Amniotic stem cell (primary cell): ENCODE measurements at regions not wholly inside any gene's neighbourhood (a gene's known extent, or its start where the extent isn't known, plus 50 kb on each side); places are given as distances from the start of the nearest gene placed in this dataset.
"Not testable (repeated sequence)": the region's sequence is repeated elsewhere in the genome, so short reads cannot be mapped to it uniquely, and the experiment has no call there.

Experiments
- DNase-seq: peaks from one replicate; lab custom pipeline; 2025; lab: John Stamatoyannopoulos, UW

DNA sequence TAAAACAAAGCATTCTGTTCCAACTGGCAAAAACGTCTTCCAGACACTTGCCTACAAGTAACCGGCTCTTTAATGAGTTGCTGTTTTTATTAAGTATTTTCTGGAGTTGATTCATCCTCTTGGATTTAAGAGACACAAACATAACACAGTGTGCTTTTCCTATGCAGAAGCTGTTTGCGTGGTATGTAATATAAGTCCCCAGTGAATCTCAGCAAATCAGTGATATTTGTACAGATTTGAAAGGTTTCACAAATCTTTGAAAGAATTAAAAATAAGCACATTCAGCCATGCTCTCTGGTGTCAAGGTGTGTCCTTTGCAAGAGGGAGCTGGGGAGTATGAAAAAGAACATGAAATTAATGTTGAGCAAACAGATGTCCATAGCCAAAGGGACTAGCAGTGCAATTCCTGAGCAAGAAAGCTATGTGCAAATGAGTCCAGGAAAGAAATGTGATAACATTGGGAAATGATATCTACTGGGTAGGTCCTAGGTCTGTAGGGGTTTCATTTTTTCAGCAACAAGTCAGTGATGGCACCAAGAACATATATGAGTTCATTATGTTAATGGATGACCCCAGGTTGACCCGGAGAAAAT is 170.1 kb upstream of the PHACTR1 start:
- DNase-seq: no peak

DNA sequence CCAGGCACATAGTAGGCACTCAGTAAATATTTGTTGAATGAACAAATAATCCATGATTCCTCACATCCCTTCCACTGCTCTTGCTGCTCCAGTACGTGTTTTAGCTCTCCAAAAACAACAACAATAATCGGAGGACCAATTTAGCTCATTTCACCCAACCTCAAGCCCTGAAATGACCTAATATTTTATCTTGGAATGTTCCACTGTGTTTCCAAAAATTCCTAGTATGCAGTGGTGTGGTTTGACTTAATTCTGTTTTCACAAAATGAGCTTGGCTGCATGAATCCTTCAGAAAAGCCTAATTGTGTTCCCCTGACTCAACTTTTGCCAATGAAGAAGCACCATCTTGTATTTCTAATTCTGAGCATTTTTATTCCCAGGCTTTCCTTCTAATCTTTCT is 168.0 kb upstream of the PHACTR1 start:
- peak; percentile 15 for DNase-seq

DNA sequence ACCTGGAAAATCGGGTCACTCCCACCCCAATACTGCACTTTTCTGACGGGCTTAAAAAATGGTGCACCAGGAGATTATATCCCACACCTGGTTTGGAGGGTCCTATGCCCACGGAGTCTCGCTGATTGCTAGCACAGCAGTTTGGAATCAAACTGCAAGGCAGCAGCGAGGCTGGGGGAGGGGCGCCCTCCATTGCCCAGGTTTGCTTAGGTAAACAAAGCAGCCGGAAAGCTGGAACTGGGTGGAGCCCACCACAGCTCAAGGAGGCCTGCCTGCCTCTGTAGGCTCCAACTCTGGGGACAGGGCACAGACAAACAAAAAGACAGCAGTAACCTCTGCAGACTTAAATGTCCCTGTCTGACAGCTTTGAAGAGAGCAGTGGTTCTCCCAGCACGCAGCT is 167.1 kb upstream of the PHACTR1 start:
- DNase-seq: not testable (repeated sequence)

DNA sequence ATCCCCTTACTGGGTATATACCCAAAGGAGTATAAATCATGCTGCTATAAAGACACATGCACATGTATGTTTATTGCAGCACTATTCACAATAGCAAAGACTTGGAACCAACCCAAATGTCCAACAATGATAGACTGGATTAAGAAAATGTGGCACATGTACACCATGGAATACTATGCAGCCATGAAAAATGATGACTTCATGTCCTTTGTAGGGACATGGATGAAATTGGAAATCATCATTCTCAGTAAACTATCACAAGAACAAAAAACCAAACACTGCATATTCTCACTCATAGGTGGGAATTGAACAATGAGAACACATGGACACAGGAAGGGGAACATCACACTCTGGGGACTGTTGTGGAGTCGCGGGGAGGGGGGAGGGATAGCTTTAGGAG is 161.7 kb upstream of the PHACTR1 start:
- DNase-seq: not testable (repeated sequence)

DNA sequence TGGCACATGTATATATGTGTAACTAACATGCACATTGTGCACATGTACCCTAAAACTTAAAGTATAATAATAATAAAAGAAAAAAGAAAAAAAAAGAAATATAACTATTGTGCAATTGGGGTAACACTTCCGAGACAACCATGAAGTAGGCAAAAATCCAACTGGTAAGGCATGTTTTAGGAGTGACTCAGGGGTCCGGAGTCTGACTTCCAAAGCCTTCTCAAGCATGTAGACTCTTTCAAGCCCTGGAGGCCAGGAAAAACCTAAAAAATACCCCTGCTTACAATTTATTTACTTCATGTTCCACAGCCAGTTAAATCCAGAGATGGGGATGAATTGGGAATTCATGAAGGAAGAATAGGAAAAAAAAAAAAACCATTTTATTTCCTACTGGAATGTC is 161.3 kb upstream of the PHACTR1 start:
- DNase-seq: no peak

DNA sequence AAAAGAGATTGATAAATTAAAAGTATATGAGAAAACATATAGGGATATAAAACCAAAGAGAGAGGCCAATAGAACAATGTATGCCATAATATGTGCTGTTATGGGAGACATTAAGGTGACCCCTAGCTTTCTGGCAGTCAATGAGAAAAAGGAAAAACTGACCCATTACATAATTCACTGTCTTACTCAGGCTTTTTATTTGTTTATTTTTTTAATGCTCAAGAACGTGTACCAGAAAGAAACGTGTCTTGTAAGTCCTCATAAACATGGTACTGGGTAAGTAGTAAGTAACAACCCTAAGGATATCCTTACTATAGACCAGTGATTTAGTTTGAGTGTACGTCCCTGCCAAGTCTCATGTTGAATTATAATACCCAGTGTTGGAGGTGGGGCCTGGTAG is 160.8 kb upstream of the PHACTR1 start:
- no peak for DNase-seq

DNA sequence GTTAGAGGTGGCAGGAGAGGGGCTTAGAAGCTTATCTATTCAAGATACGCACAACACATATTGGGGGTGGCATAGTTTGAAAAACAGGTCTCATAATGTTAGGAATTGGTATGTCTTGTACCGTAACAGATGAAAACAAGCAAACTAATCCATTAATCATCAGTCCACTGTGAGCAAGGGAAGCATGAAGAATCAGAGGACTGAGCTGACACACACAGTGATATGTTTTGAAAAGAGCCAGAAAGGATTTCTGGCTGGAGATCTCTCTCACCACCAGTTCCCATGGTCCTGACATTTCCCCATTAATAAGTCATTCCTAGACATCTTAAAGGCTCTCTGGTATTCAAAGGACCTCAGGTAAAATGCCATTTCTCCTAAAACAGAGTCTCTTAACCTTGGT is 158.8 kb upstream of the PHACTR1 start:
- DNase-seq: no peak

DNA sequence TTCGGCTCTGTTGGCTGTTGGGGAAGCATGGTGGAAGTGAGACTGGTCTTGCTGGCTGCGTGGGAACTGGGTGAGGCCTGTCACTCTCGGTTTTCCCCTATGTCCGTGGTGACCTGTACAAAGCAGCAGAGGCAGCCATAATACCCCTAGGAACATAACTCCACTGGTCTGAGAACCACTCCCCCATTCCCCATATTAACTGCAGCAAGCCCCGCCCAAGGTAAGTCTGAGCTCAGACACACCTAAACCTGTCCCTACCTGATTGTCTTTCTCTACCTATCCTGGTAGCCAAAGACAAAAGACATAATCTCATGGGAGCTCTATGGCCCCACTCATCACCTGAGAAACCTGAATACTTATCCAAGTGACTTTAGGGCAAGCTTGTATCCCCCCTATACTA is 156.3 kb upstream of the PHACTR1 start:
- DNase-seq: no peak

DNA sequence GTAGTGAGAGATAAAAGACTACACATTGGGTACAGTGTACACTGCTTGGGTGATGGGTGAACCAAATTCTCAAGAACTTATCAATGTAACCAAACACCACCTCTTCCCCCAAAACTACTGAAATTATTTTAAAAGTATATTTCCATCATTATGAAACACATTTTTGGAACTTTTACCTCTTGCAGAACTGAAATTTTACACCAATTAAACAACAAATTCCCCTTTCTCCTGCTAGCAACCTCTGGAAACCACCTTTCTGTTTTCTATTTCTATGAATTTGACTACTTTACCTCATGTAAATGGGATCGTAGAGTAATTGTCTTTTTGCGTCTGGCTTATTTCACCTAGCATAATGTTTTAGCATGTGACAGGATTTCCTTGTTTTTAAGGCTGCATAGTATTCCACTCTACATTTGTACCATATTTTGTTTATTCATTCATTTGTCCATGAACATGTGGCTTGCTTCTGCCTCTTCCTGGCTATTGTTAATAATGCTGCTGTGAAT is 149.9 kb upstream of the PHACTR1 start:
- DNase-seq: no peak

DNA sequence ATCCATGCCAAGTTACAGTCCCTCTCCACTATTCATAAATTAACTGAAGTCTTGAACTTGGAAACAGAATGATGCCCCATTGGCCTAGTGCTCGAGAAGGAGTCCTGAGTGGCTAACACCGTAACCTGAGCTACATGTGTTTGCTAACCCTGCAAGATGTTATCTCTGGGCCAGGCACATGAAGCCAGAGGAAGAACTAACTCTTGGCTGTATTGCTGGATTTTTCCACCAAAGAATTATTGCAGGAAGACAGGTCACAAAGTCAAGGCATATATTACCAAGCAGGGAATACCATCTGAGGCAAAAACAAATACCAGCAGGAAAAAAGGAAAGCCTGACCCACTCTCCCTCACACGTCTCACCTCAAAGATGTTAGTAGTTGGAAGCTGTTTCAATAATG is 148.9 kb upstream of the PHACTR1 start:
- no peak for DNase-seq

DNA sequence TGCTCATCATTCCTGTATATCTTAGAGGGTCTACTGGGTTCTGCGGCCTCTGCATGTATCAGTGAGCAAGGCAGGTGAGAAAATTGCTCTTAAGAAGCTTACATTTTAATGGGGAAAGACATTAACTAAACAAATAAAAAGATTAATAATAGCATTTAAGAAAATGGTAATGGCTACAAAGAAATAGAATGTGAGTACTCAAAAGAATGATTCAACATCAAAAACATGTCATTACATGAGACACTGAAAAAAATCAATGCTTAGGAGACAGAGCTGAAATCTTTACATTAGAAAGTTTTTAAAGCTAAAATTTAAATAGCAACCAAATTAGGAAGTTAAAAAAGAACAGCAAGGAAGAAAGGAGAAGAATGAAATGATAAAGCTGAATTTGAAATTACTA is 146.9 kb upstream of the PHACTR1 start:
- no peak for DNase-seq

DNA sequence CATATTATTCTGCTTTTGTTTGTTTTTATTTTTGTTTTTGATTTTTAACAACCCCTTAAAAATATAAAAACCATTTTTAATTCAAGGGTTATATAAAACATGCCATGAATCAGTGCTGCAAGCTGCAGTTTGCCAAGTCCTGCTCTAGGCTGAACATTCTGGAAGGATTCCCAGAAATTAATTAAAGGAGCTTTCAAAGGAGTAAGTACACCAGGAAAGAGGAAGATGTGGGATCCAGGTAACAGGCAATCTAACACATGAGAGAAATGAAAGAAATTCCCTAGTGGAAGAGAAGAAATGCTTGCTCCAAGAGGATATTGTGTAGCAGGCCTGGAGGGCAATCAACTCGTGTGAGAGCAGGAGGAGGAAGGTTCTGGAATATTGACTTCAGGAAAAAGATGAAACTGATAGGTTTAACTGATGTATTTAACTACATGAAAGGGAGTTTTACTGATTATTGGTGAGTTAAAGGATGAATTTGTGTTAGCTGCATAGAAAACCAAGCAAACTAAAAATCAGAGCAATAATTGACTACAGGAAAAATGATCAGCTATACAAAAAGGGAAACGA is 146.0 kb upstream of the PHACTR1 start:
- DNase-seq: no peak

DNA sequence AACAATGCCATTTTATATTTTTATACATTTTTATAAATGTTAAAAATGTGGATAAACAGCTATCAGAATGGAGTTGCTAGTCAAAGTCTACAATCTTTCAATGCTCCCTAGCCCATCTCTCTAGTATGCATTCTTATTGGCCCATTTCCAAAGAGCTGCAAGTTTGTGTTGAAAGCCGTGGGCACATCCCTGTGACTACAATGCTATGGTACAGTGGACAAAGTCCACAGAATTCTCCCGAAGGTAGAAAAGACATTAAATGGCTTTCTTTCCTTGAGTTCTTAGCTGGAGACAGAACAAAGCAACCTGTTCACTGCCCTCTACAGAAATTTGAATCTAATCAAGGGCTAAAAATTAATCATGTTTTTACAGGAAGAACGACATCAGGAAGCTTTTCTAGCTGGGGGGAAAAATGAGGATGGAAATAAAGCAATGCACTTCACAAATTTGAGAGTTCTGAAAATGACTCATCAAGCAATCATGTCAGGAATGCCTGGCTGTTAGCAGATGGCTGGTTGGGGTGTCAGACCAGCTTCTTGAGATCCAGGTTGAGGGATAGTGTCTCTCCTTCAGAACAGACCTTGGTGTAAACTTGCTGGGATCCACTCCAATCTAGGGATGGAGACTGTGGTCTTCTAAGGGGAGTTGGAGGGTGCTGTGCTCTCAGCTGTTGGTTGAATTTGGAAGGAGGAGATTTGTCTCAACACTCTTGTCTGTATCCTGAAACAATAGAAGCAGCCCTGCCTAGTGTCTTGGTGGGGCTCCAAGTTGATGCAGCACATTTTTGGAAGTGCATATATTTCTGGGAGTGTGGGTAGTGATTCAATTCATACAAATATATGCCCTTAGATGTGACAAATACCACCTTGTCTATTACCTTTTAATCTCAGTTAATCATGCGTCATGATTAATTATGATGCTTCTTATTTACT is 143.4 kb upstream of the PHACTR1 start:
- DNase-seq: no peak

DNA sequence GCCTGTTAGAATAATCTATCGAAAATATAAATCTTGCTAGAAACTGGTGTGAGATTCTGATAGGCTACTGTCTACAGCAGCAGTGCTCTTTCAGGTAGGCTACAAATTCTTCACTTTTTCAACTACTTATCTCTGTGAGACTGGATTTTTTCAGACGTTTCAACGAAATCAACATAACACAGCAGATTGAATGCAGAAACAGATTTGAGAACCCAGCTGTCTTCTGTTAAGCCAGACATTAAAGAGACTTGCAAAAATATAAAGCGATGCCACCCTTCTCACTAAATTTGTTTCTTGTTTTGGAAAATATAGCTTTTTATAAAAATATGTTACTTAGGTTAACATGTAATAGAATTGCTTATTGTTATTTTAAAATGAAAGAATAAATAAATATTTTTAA is 140.6 kb upstream of the PHACTR1 start:
- DNase-seq: no peak

DNA sequence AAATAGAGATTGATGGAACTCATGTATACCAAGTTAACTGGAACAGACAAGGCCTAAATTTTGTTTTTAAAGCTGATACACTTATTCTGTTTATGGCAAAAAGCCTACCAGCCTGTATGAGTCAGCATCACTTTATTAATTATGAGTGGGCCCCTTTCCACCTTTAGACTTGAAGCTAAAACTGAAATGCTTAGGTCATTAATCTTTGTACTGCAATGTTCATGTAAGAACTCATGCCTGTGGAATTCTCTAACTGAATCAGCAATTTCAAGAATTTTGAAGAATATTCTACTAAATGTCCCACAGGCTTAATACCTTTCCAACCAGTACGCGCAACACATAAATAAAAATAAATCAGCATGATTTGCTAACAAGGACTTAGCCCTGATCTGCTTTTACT is 140.2 kb upstream of the PHACTR1 start:
- peak; percentile 17 for DNase-seq

DNA sequence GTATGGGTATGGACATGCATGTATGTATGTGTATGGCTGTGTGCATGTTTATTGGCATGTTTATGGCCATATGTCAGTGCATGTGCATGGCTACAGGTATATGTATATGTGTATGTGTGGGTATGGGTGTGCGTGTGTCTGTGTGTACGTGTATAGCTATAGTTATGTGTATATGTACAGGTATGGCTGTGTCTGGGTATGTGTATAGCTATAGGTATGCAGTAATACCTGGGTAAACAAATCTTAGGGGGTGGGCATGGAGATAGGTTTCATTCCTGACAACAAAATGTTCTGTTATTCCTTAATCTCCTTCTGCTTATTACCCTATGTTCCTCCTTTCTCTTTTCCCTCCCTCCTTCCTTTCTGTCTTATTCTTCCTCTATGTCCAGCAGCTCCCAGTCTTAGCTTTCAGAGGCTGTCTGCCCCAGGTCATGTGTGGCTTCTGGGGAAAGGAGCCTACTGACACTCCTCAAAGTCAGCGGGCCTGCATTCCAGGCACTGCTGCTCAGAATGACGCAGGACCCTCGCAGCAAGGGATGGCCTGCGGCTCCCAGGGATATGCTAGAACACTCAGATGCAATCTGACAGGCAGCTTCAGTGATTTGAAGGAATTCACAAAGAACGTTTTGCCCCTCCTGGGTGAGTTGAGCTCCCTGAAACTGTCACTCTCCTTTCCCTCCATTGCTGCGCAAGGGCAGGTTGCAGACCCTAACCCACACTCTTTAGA is 139.3 kb upstream of the PHACTR1 start:
- no peak for DNase-seq

DNA sequence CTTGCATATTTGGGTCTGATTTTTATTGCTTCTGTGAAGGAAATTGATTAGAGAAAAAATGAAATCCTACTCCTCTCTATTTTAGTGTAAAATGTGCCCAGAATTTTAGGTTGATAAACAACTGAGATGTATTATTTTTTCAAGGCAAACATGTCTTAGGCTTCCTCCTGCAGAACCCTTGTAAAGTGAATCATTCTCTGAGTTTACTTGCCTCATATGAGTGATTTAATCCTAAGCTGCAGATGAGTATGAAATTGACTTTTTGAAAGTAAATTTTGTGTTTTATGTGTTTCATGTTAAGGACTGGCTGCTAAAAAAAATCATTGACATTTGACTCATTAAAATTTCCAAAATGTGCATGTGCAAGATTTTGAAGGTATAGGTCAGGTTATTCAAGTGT is 138.5 kb upstream of the PHACTR1 start:
- DNase-seq: no peak

DNA sequence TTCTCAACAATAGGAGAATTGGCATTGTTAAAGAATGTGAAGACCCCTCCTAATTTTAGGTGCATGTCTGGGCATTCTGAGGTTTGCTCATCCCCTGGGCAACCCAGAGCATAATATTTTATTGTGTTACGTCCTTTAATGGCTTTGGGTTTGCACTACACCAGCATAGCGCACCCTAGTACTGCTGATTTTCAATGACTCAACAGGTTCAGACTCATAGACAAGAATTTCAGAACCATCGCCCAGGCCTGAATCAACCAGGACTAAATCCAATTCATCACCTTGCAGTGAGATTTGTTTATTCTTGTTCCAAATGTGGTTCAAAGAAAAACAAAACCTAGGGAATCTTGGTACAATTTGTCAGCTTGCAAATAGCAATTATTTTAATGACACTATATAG is 137.8 kb upstream of the PHACTR1 start:
- no peak for DNase-seq

DNA sequence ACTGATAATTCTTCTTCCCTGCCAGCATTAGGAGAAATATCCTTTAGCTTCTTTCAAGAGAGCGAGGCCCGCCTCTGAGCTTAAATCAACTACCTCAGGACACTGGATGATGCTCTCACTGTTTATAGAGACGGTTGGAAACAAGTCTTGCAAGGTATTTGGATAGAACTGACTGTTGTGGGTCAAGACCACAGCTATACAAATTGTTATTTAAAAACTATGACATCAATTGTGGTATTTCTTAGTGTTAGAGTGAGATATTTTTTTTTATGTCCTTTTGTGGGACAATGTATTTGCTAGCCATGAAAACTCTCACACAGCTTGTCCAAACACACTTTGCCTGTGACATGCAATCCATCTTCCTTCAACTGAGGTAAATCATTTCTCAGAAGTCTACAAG is 136.3 kb upstream of the PHACTR1 start:
- no peak for DNase-seq

DNA sequence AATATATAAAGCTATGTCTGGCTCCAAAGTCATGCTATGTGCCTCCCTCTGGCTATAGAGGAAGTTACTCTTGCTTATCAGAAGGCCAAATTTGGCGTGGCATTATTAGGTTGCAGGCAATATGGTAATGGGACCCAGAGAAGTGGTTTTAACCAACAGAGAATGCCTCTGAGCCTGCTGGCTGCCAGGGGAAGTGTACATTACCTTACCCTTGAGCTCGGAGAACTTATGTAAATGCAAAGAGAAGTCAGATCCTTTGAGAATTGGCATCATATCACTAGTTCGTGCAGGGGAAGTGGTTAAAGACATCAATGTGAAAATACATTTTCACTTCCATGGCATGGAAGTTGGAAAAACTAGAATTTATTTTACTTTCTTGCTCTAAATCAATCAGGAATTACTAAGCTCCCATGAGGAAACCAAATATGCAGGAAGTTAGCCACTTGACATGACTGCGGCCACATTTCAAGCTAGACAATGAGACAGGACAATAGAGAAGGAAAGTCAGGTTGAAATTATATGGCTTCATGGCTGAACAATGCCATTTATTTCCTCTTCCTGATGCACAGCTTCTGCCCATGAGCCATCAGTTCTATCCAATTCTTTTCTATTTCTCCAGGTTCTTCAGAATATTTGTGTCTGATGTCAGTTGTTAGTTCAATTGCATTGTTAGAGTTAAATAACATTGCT is 134.0 kb upstream of the PHACTR1 start:
- DNase-seq: no peak

DNA sequence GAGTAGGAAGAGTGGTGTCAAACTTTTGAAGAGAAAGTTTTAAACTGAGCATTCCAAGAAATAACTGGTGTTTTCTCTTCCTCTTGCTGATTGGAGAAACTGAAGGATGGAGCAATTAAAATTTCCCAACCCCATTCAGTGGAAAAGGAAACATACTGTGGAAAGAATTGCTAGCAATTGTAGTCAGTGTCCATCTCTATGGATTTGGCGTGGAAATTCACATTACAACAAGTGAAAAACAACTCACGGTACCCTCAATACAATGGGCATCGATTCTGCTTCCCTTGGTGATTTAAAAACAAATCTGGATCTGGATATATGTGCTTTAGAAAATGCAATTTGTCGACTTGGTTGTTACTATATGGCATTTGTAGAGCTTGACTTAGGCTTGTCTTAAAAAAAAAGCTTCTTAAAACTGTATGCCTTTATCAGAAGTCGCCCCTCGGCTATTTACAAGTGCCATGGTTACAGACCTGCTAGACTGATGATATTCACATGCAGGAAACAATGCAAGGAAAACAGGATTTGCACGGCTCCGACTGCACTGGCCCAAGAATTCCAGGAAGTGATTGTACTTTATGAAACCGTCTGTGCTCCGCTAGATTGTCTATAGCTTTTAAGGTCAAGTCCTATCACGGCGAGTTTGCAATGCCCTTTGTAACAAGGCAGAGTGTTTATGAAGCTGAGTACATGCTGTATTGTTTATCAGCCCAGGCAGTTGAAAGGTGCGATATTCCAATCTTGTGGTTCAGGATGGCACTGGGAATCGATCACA is 131.7 kb upstream of the PHACTR1 start:
- DNase-seq: no peak
